GM21447 (cell line): ENCODE measurements at regions not wholly inside any gene's neighbourhood (a gene's known extent, or its start where the extent isn't known, plus 50 kb on each side); places are given as distances from the start of the nearest gene placed in this dataset.
A peak's percentile ranks its signal among the peaks of the same experiment; 100 is the strongest.
"Not testable (repeated sequence)": the region's sequence is repeated elsewhere in the genome, so short reads cannot be mapped to it uniquely, and the experiment has no call there.

Source experiments
- ATAC-seq: cut with Tn5 transposase; IDR thresholded peaks from one replicate; pipeline ENCODE4 v1.9.1; 2021; ENCODE audit not compliant: unreplicated experiment

GRCh38 chr5:163336074-163336473, 101.3 kb upstream of the CCNG1 start:
- not testable (repeated sequence) for ATAC-seq

- ATAC-seq: no peak
These were observed 98.2 kb upstream of the CCNG1 start for GRCh38 chr5:163339148-163339547.

- not testable (repeated sequence) for ATAC-seq
These were observed 97.0 kb upstream of the CCNG1 start for GRCh38 chr5:163340378-163340777.

- no peak for ATAC-seq
These were observed 95.1 kb upstream of the CCNG1 start for GRCh38 chr5:163342306-163342705.

GRCh38 chr5:163345216-163345615, 92.2 kb upstream of the CCNG1 start:
- no peak for ATAC-seq

GRCh38 chr5:163347671-163348070, 89.7 kb upstream of the CCNG1 start:
- peak; percentile 75 for ATAC-seq

- no peak for ATAC-seq
These were observed 87.3 kb upstream of the CCNG1 start for GRCh38 chr5:163350083-163350482.

- no peak for ATAC-seq
These were observed 84.9 kb upstream of the CCNG1 start for GRCh38 chr5:163352531-163352930.

GRCh38 chr5:163355811-163356210, 81.6 kb upstream of the CCNG1 start:
- ATAC-seq: not testable (repeated sequence)

- no peak for ATAC-seq
These were observed 79.8 kb upstream of the CCNG1 start for GRCh38 chr5:163357636-163358035.

- no peak for ATAC-seq
These were observed 76.7 kb upstream of the CCNG1 start for GRCh38 chr5:163360656-163361055.

GRCh38 chr5:163361450-163361849, 75.9 kb upstream of the CCNG1 start:
- no peak for ATAC-seq

- no peak for ATAC-seq
These were observed 74.5 kb upstream of the CCNG1 start for GRCh38 chr5:163362840-163363371.

GRCh38 chr5:163363389-163363788, 74.0 kb upstream of the CCNG1 start:
- no peak for ATAC-seq

GRCh38 chr5:163366757-163367156, 70.6 kb upstream of the CCNG1 start:
- ATAC-seq: no peak

- no peak for ATAC-seq
These were observed 67.5 kb upstream of the CCNG1 start for GRCh38 chr5:163369776-163370385.

- no peak for ATAC-seq
These were observed 63.8 kb upstream of the CCNG1 start for GRCh38 chr5:163373436-163374084.

- no peak for ATAC-seq
These were observed 59.4 kb upstream of the CCNG1 start for GRCh38 chr5:163377982-163378381.

GRCh38 chr5:163379298-163380155, 57.9 kb upstream of the CCNG1 start:
- ATAC-seq: no peak

- no peak for ATAC-seq
These were observed 55.6 kb upstream of the CCNG1 start for GRCh38 chr5:163381832-163382231.

- ATAC-seq: no peak
These were observed 53.6 kb upstream of the CCNG1 start for GRCh38 chr5:163383754-163384153.

GRCh38 chr5:163384669-163385068, 52.7 kb upstream of the CCNG1 start:
- ATAC-seq: no peak
